ENCODE measurements at regions not wholly inside any gene's neighbourhood (a gene's known extent, or its start where the extent isn't known, plus 50 kb on each side); places are given as distances from the start of the nearest gene placed in this dataset.

DNA sequence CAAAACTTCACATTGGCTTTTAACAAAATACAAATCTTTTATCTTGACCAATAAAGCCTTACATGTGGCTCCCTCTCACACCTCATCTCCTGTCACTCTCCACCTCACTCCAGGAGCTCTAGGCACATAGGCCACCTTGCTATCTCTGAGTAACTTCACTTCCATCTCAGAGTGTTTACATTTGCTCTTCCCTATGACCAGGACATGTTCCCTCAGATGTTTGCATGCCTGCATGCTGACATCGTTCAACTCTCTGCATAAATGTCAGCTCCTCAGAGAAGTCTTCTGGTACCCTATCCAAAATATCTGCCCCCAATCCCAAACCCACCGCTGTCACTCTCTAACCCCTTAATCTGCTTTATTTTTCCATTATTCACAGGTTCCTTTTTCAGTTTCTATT, 110.9 kb downstream of the TOMM20 start:
- Histone ChIP-seq H3K27me3 (ENCODE audit: control insufficient read depth in 1 of 2, insufficient read depth in 2 of 2, low read length in 2 of 2) (no peaks in the 10 kb centered on the region), H3K4me3 (ENCODE audit: low read length) (no peak overlapping the region), H3K9me3 (ENCODE audit: control insufficient read depth in 1 of 2, insufficient read depth in 1 of 2, low read length in 2 of 2) (peaks cover 0 to 4% of the 10 kb centered on the region in 2 experiments), H3K4me1 (ENCODE audit: insufficient read depth, low read length) (peaks cover 18% of the 10 kb centered on the region), H3K36me3 (ENCODE audit: insufficient read depth, low read length) (no peaks in the 10 kb centered on the region), H3K27ac (ENCODE audit: low read depth in 1 of 2, low read length in 2 of 2) (no peak overlapping the region)
- Mint-ChIP-seq H3K27ac (no peak overlapping the region), H3K27me3 (no peaks in the 10 kb centered on the region), H3K9me3 (peaks cover 3% of the 10 kb centered on the region), H3K4me3 (no peak overlapping the region), H3K4me1 (ENCODE audit: low read depth) (peaks cover 31% of the 10 kb centered on the region), H3K36me3 (ENCODE audit: low read depth) (no peaks in the 10 kb centered on the region)
- ATAC-seq (ENCODE audit: poor library complexity) (no peak), DNase-seq (no peak)
- ChIA-PET POLR2A (no interaction called here), CTCF (interaction anchor here (1.0 kb wide), 1 partner anchor 90 kb away, joined by 3 read pairs; no protein-coding TSS in a partner anchor)
- TF ChIP-seq, protein P1, sequence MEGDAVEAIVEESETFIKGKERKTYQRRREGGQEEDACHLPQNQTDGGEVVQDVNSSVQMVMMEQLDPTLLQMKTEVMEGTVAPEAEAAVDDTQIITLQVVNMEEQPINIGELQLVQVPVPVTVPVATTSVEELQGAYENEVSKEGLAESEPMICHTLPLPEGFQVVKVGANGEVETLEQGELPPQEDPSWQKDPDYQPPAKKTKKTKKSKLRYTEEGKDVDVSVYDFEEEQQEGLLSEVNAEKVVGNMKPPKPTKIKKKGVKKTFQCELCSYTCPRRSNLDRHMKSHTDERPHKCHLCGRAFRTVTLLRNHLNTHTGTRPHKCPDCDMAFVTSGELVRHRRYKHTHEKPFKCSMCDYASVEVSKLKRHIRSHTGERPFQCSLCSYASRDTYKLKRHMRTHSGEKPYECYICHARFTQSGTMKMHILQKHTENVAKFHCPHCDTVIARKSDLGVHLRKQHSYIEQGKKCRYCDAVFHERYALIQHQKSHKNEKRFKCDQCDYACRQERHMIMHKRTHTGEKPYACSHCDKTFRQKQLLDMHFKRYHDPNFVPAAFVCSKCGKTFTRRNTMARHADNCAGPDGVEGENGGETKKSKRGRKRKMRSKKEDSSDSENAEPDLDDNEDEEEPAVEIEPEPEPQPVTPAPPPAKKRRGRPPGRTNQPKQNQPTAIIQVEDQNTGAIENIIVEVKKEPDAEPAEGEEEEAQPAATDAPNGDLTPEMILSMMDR (IDR thresholded peaks at IDR 0.05) = no peak
- intact Hi-C loops (cut with DNase I, micrococcal nuclease) = loop anchor here (5.0 to 10.0 kb wide), 2 partner anchors 253 to 420 kb away; no protein-coding TSS in a partner anchor

DNA sequence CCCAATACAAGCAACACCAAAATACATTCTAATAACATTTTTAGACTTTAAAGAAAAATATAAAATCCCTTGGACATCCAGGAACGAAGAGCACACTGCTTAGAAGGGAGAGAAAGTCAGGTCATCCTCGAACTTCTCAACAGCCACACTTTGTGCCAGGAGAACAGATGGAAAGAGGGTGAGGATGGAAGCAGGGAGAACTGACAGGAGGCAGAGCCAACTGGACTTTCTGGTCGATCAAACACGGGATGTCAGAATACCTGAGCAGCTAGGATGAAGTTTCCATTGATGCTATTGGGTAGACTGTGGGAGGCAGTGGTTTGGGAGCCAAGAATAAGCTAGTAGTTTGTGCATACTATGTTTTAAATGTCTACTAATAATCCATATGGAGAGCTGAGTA, 111.4 kb downstream of the TOMM20 start:
- no peaks in the 10 kb centered on the region for H3K27me3 ChIP-seq (ENCODE audit: control insufficient read depth in 1 of 2, insufficient read depth in 2 of 2, low read length in 2 of 2)
- no peak overlapping the region for H3K4me3 ChIP-seq (ENCODE audit: low read length)
- TF ChIP-seq, protein P1 (IDR thresholded peaks at IDR 0.05) = no peak
- peaks cover 24% of the 10 kb centered on the region for H3K4me1 ChIP-seq (ENCODE audit: insufficient read depth, low read length)
- CTCF ChIA-PET = interaction anchor here (1.0 to 1.3 kb wide), 2 partner anchors 90 to 295 kb away, joined by 3 to 4 read pairs; no protein-coding TSS in a partner anchor
- POLR2A ChIA-PET = no interaction called here
- peaks cover 36% of the 10 kb centered on the region for H3K4me1 Mint-ChIP-seq (ENCODE audit: low read depth)
- H3K27ac Mint-ChIP-seq = no peak overlapping the region
- H3K27me3 Mint-ChIP-seq = no peaks in the 10 kb centered on the region
- peaks cover 0 to 4% of the 10 kb centered on the region in 2 experiments for H3K9me3 ChIP-seq (ENCODE audit: control insufficient read depth in 1 of 2, insufficient read depth in 1 of 2, low read length in 2 of 2)
- H3K9me3 Mint-ChIP-seq = peaks cover 3% of the 10 kb centered on the region
- H3K4me3 Mint-ChIP-seq = no peak overlapping the region
- intact Hi-C loops (cut with DNase I, micrococcal nuclease) = loop anchor here (5.0 to 10.0 kb wide), 2 partner anchors 252 to 420 kb away; no protein-coding TSS in a partner anchor
- no peaks in the 10 kb centered on the region for H3K36me3 Mint-ChIP-seq (ENCODE audit: low read depth)
- no peak for DNase-seq
- no peak for ATAC-seq (ENCODE audit: poor library complexity)
- no peak overlapping the region for H3K27ac ChIP-seq (ENCODE audit: low read depth in 1 of 2, low read length in 2 of 2)
- H3K36me3 ChIP-seq (ENCODE audit: insufficient read depth, low read length) = no peaks in the 10 kb centered on the region

DNA sequence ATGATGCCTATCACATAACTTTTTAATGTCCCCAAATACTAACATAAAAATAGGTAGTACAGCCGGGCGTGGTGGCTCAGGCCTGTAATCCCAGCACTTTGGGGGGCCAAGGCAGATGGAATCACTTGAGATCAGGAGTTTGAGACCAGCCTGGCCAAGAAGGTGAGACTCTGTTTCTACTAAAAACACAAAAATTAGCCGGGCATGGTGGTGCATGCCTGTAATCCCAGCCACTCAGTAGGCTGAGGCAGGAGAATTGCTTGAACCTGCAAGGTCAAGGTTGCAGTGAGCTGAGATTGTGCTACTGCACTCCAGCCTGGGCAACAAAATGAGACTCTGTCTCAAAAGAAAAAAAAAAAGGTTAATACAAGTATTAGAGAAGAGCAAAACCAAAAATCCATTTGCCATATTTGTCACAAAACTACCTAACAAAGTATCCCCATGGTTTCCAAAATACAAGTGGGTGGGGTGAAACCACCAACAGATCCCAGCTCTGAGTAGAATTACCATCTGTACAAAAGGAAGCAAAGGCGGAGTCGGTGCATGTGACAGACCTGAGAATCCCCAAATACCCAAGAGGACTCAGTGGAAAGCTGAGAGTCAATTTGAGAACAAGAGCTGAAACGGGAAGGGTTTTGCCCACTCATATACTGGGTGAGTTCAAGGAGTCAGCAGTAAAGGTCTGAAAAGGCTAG, 113.2 kb downstream of the TOMM20 start:
- H3K36me3 Mint-ChIP-seq (ENCODE audit: low read depth) = no peaks in the 10 kb centered on the region
- ATAC-seq (ENCODE audit: poor library complexity) (no peak), DNase-seq (peak in 3 of 14 experiments; percentile 40 to 65 (median 58))
- Histone ChIP-seq H3K27me3 (ENCODE audit: control insufficient read depth in 1 of 2, insufficient read depth in 2 of 2, low read length in 2 of 2) (no peaks in the 10 kb centered on the region), H3K36me3 (ENCODE audit: insufficient read depth, low read length) (no peaks in the 10 kb centered on the region), H3K4me3 (ENCODE audit: low read length) (no peak overlapping the region), H3K4me1 (ENCODE audit: insufficient read depth, low read length) (peaks cover 41% of the 10 kb centered on the region), H3K9me3 (ENCODE audit: control insufficient read depth in 1 of 2, insufficient read depth in 1 of 2, low read length in 2 of 2) (peaks cover 0 to 4% of the 10 kb centered on the region in 2 experiments), H3K27ac (ENCODE audit: low read depth in 1 of 2, low read length in 2 of 2) (no peak overlapping the region)
- H3K27ac Mint-ChIP-seq = peak overlapping the region; percentile 86
- TF ChIP-seq, protein P1 (IDR thresholded peaks at IDR 0.05) = no peak
- no peaks in the 10 kb centered on the region for H3K27me3 Mint-ChIP-seq
- H3K9me3 Mint-ChIP-seq = peaks cover 3% of the 10 kb centered on the region
- ChIA-PET CTCF (interaction anchor here (0.5 to 1.3 kb wide), 3 partner anchors 204 to 418 kb away, joined by 3 to 4 read pairs (median 3); no protein-coding TSS in a partner anchor), POLR2A (no interaction called here)
- intact Hi-C loops (cut with DNase I, micrococcal nuclease) = loop anchor here (5.0 to 10.0 kb wide), 2 partner anchors 251 to 418 kb away; no protein-coding TSS in a partner anchor
- H3K4me1 Mint-ChIP-seq (ENCODE audit: low read depth) = peaks cover 53% of the 10 kb centered on the region
- no peak overlapping the region for H3K4me3 Mint-ChIP-seq
